HFF-Myc (cell line): ENCODE measurements at regions not wholly inside any gene's neighbourhood (a gene's known extent, or its start where the extent isn't known, plus 50 kb on each side); places are given as distances from the start of the nearest gene placed in this dataset.
"Not testable (repeated sequence)": the region's sequence is repeated elsewhere in the genome, so short reads cannot be mapped to it uniquely, and the experiment has no call there.

Experiments
- DNase-seq: peaks from one replicate; pipeline ENCODE4 v3.0.0-alpha.2; 2011; ENCODE audit warnings: low read depth; ENCODE audit errors: extremely low read depth
- H3K4me3 ChIP-seq: replicated peaks from 2 replicates; pipeline ENCODE4 v1.5.1; 2011; ENCODE audit warnings: low read depth, mild to moderate bottlenecking, control low read depth, low read length
- TF ChIP-seq, protein P1 (sequence below): IDR thresholded peaks from 2 replicates; pipeline ENCODE4 v1.5.1; 2012; ENCODE audit warnings: mild to moderate bottlenecking, low read depth, low read length, control low read depth; ENCODE audit errors: missing control alignments

DNA sequence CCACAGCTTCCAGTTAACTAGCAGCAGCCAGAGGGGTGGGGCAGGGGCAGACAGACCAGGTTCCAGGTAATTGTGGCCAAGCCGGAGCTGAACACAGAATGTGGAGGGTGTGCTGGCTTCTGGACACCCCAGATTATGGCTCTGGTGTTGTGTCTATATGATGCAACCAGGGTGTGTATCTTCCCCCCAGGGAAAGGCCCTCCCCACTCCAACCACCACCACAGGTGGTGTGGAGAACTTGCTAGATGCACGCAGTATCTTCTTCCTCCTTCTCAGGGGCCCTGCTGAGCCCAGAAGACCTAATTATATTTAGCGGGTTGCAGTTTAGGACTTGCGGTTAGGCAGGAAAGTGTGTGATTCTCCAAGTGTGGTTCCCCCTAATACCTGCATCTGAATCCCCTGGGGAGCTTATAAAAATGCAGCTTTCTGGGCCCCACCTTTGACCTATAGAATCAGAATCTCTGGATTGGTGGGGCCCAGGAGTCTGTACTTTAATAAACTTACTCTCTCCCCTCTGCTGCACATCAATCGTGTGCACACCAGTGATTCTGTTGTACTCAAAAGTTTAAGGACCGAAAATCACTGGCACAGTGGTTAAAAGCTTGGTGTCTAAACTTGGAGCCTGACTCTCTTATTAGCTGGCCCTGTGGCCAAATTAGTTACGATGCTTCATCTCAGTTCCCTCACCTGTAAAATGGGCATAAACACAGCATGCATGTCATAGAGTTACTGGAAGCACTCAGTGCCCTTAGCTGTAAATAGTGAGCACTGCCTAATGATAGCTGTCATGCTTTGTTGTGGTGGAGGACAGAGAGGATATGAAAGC, 379.1 kb upstream of the PROK2 start:
- no peak for DNase-seq
- TF ChIP-seq, protein P1, sequence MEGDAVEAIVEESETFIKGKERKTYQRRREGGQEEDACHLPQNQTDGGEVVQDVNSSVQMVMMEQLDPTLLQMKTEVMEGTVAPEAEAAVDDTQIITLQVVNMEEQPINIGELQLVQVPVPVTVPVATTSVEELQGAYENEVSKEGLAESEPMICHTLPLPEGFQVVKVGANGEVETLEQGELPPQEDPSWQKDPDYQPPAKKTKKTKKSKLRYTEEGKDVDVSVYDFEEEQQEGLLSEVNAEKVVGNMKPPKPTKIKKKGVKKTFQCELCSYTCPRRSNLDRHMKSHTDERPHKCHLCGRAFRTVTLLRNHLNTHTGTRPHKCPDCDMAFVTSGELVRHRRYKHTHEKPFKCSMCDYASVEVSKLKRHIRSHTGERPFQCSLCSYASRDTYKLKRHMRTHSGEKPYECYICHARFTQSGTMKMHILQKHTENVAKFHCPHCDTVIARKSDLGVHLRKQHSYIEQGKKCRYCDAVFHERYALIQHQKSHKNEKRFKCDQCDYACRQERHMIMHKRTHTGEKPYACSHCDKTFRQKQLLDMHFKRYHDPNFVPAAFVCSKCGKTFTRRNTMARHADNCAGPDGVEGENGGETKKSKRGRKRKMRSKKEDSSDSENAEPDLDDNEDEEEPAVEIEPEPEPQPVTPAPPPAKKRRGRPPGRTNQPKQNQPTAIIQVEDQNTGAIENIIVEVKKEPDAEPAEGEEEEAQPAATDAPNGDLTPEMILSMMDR = no peak
- H3K4me3 ChIP-seq = no peak overlapping the region

DNA sequence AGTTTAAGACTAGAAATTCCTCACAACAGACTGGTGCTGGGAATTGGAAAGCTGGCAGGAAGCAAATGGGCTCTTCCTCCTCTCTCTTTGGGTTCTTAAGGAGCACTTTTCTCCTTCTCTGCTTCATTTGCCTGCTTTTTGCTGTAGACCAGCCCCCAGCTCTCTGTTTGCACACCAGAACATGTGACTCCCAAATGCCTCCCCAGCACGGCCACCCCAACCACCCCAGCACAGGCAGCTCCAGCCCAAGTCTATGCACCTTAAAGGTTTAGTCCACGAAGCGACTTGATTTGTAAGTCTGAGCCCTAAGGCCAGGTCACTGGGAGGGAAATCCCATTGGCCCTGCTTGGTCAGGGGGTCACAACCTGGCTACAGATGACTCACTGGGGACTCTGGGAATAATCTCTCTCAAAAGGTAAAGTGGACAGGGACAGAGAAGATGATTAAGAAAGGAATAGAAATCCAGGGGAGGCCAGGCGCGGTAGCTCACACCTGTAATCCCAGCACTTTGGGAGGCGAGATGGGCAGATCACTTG, 377.8 kb upstream of the PROK2 start:
- DNase-seq = no peak
- H3K4me3 ChIP-seq = no peak overlapping the region
- TF ChIP-seq, protein P1 = no peak

DNA sequence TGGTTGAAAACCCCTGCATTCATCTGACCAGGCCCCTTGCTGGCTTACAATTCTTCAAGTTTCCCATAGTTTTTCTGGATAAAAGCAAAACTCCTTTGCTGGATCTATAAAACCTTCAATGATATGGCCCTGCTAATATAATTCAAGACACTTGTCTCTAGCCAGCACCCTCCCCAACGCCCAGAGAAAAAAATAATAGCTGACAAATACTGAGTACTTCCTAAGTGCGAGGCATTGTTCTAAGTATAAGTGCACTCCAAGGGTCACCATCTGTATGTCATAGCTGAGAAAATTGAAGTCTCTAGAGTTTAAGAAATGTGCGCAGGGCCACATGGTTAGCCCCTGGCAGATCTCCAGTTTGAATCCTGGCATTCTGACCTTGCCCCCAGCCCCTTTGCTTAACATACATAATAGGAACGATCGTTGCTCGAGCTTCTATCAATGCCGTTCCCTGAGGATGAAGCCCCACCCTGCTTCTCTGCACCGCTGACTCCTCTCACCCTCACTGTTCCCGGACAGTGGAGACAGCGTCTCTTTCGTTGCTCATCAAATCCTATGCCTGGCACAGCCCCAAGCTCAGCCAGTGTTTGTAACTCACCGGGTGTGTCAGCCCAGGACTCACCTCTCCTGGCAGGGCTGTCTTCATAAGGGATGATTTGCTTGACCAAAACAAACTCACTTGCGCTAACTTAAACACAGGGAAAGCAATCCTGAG, 377.1 kb upstream of the PROK2 start:
- no peak overlapping the region for H3K4me3 ChIP-seq
- no peak for DNase-seq
- TF ChIP-seq, protein P1 = no peak

DNA sequence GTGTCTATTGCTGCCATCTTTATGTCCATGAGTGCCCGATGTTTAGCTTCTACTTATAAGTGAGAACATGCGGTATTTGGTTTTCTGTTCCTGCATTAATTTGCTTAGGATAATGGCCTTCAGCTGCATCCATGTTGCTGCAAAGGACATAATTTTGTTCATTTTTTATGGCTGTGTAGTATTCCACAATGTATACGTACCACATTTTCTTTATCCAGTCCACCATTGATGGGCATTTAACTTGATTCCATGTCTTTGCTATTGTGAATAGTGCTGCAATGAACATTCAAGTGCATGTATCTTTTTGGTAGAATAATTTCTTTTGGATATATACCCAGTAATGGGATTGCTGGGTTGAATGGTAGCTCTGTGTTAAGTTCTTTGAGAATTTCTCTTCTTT, 376.3 kb upstream of the PROK2 start:
- H3K4me3 ChIP-seq, DNase-seq: not testable (repeated sequence)

DNA sequence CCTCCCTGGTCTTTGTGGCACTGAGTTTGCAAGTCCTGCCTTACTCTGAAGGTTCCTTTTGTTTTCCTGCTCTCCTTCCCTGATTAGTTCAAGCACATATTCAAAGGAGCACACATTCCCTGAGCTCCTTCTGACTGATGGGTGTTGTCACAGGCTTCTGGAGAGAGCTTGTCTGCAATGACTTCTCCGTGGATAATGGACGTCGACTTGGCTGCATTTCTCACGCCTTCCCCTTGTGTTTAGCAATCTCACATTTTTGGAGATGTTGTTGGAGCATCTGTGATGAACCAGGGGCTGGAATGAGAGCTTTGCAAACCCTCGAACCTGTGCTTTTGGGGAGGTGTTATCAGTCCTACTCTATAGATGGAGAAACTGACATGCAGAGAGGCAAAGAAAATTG, 375.4 kb upstream of the PROK2 start:
- H3K4me3 ChIP-seq = no peak overlapping the region
- TF ChIP-seq, protein P1 = no peak
- no peak for DNase-seq

DNA sequence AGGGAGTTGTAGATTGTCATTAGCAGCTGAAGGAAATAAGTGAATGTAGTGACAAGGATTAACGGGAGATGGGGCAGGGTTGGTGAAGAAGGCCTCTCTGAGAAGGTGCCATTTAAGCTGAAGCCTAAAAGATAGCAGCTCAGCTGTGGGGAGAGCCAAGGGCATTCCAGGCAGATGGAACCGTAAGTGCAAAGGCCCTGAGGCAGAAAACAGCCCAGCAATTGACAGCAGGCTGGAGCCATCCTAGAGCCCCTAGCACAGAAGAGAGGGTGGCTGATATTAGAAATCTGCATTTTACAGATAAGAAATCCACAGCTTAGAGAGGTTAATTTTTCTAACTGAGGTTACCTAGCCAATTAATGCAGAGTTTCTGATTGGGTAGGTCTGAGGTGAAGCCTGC, 374.5 kb upstream of the PROK2 start:
- no peak for DNase-seq
- no peak overlapping the region for H3K4me3 ChIP-seq
- TF ChIP-seq, protein P1 = no peak

DNA sequence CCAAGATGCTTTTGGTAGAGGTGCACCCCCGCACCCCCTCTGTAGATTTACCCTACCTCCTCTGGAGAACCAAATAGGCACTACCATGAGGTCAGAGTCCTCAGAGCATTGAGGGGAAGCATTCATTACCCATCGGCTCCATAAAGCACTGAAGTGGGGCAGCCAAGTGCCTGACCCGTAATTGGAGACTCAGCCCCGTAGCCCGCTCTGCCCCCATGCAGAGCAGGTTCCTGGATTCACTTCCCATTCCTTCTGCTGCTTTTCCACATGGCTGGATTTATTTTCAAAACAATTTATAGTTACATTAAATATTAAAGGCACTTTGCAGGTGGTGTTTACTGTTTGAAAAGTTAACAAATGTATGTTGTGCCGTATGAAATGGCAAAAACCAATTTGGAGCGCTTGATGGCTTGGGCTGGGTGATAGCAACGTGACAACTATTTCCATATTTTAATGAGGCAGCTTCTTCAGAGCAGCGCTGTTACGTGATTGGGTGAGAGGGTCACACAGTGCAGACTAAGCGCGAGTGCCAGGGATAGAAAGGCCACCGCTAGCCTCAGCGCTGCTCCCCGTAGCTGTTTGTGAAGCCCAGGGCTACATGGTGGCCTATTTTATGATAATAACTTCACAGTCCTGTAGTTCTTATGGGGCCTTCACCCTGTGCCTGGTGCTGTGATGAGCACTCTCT, 373.8 kb upstream of the PROK2 start:
- H3K4me3 ChIP-seq = no peak overlapping the region
- TF ChIP-seq, protein P1 = no peak
- no peak for DNase-seq
